ENCODE measurements at regions not wholly inside any gene's neighbourhood (a gene's known extent, or its start where the extent isn't known, plus 50 kb on each side); places are given as distances from the start of the nearest gene placed in this dataset.

GRCh38 chr5:44697025-44697424 lies 111.7 kb upstream of the MRPS30 start:
- Mint-ChIP-seq H3K27me3 (no peaks in the 10 kb centered on the region), H3K36me3 (no peaks in the 10 kb centered on the region), H3K27ac (no peak overlapping the region), H3K9me3 (peaks cover 5% of the 10 kb centered on the region), H3K4me1 (ENCODE audit: unreplicated experiment) (no peaks in the 10 kb centered on the region), H3K4me3 (no peak overlapping the region)
- no peak for TF ChIP-seq CTCF (conservative IDR thresholded peaks at IDR 0.05)
- no peak for DNase-seq (ENCODE audit: extremely low spot score, unreplicated experiment)

- TF ChIP-seq CTCF (conservative IDR thresholded peaks at IDR 0.05), result no peak
- H3K36me3 Mint-ChIP-seq, result no peaks in the 10 kb centered on the region
- no peak for DNase-seq (ENCODE audit: extremely low spot score, unreplicated experiment)
- H3K9me3 Mint-ChIP-seq, result peaks cover 10% of the 10 kb centered on the region
- H3K4me1 Mint-ChIP-seq (ENCODE audit: unreplicated experiment), result peaks cover 7% of the 10 kb centered on the region
- no peaks in the 10 kb centered on the region for H3K27me3 Mint-ChIP-seq
- H3K27ac Mint-ChIP-seq, result no peak overlapping the region
- H3K4me3 Mint-ChIP-seq, result no peak overlapping the region
Observed at GRCh38 chr5:44695259-44695658, 113.5 kb upstream of the MRPS30 start.

GRCh38 chr5:44691802-44692201 lies 116.9 kb upstream of the MRPS30 start:
- Mint-ChIP-seq H3K27ac (peak overlapping the region; percentile 78), H3K36me3 (no peaks in the 10 kb centered on the region), H3K4me3 (peak overlapping the region; percentile 58), H3K9me3 (peaks cover 16% of the 10 kb centered on the region), H3K27me3 (no peaks in the 10 kb centered on the region), H3K4me1 (ENCODE audit: unreplicated experiment) (peaks cover 15% of the 10 kb centered on the region)
- no peak for TF ChIP-seq CTCF (conservative IDR thresholded peaks at IDR 0.05)
- DNase-seq (ENCODE audit: extremely low spot score, unreplicated experiment), result no peak

GRCh38 chr5:44681906-44682305 lies 126.8 kb upstream of the MRPS30 start:
- H3K4me3 Mint-ChIP-seq, result no peak overlapping the region
- no peaks in the 10 kb centered on the region for H3K4me1 Mint-ChIP-seq (ENCODE audit: unreplicated experiment)
- no peak overlapping the region for H3K27ac Mint-ChIP-seq
- no peak for TF ChIP-seq CTCF (conservative IDR thresholded peaks at IDR 0.05)
- no peaks in the 10 kb centered on the region for H3K36me3 Mint-ChIP-seq
- H3K27me3 Mint-ChIP-seq, result no peaks in the 10 kb centered on the region
- DNase-seq (ENCODE audit: extremely low spot score, unreplicated experiment), result no peak
- no peaks in the 10 kb centered on the region for H3K9me3 Mint-ChIP-seq

GRCh38 chr5:44679214-44679613 lies 129.5 kb upstream of the MRPS30 start:
- DNase-seq (ENCODE audit: extremely low spot score, unreplicated experiment), result no peak
- Mint-ChIP-seq H3K36me3 (no peaks in the 10 kb centered on the region), H3K27ac (no peak overlapping the region), H3K4me3 (no peak overlapping the region), H3K4me1 (ENCODE audit: unreplicated experiment) (no peaks in the 10 kb centered on the region), H3K27me3 (no peaks in the 10 kb centered on the region), H3K9me3 (no peaks in the 10 kb centered on the region)
- TF ChIP-seq CTCF (conservative IDR thresholded peaks at IDR 0.05), result no peak

- no peak overlapping the region for H3K27ac Mint-ChIP-seq
- no peaks in the 10 kb centered on the region for H3K4me1 Mint-ChIP-seq (ENCODE audit: unreplicated experiment)
- no peak for DNase-seq (ENCODE audit: extremely low spot score, unreplicated experiment)
- TF ChIP-seq CTCF (conservative IDR thresholded peaks at IDR 0.05), result no peak
- no peaks in the 10 kb centered on the region for H3K27me3 Mint-ChIP-seq
- no peaks in the 10 kb centered on the region for H3K36me3 Mint-ChIP-seq
- H3K9me3 Mint-ChIP-seq, result no peaks in the 10 kb centered on the region
- H3K4me3 Mint-ChIP-seq, result no peak overlapping the region
Observed at GRCh38 chr5:44675296-44675695, 133.5 kb upstream of the MRPS30 start.

All from type B pancreatic cell (in vitro differentiated cells).